ENCODE measurements at regions not wholly inside any gene's neighbourhood (a gene's known extent, or its start where the extent isn't known, plus 50 kb on each side); places are given as distances from the start of the nearest gene placed in this dataset.

DNA sequence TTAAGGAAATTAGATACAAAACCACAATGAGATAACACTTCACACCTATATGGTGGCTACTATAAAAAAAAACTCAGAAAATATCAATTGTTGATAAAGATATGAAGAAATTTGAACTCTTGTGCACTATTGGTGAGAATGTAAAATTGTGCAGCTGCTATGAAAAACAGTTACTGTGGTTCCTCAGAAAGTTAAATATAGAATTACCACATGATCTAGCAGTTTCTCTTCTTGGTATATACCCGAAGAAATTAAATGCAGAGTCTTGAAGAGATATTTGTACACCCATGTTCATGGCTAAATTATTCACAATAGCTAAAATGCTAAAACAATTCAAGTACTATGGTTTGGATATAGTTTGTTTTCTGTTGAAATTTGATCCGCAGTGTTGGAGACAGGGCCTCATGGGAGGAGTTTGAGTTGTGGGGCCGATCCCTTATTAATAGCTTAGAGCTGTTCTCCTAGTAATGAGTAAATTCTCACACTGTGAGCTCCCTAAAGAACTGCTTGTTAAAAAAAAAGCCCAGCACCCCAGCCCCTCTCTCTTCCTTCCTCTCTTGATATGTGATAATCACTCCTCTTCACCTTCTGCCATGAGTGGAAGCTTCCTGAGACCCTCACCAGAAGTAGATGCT, 1412.1 kb downstream of the PLA2G4A start:
- DNase-seq: no peak

DNA sequence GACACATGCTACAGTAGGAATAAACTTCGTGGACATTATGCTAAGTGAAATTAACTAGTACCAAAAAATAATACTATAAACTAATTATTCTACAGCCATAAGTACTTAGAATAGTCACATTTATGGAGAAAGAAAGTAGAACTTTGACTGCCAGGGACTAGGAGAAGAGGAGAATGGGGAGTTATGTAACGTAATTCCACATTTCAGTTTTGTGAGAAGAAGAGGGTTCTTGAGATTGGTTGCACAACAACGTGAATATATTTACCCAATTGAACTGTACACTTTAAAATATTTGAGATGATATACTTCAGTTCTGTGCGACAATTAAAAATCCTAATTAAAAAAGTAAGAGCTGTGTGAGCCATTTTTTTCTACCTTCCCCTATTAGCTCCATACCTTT, 1412.9 kb downstream of the PLA2G4A start:
- DNase-seq: no peak

DNA sequence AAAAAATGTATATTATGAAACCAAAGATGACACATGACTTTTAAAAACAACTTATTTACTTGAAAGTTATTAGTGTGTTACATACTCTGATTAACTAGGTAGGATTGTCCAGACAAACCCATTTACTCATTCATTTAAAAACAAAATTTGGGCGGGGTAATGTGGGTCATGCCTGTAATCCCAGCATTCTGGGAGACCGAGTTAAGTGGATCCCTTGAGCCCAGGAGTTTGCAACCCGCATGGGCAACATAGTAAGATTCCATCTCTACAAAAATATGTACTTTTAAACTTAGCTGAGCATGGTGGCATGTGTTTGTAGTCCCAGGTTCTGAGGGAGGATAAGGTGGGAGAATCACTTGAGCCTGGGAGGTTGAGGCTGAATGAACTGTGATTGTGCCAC, 1414.7 kb downstream of the PLA2G4A start:
- no peak for DNase-seq

DNA sequence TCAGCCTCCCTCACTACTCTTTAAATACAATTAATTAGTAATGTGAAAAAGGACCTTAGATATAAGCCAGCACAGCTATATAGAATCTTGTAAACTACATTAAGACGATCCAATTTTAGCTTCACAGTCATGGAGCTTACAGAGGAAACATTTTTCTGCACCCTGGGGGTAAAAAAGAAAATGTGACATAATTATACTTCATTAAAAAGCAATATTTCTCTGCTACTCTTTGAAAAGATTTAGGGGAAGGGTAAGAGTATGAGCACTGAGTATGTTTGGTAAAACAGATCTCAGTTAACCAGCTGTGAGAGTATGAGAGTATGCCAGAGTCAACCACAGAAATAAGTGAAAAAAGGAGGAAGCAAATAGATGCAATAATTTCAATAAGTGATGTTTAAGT, 1415.9 kb downstream of the PLA2G4A start:
- DNase-seq: no peak

DNA sequence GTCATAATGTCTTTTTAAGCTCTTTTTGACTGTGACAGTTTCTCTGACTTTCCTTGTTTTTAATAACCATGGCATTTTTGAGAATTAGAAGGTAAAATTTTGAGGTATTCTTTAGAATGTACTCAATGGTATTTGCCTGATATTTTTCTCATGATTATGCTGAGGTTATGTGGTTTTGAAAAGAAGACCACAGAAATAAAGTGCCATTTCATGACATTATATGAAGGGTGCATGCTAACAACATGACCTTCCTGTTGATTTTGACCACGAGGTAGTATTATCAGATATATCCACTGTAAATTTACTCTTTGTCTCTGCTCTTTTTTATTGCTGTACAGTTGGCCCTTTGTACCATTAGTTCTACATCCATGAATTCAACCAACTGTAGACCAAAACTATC, 1418.5 kb downstream of the PLA2G4A start:
- DNase-seq: no peak

DNA sequence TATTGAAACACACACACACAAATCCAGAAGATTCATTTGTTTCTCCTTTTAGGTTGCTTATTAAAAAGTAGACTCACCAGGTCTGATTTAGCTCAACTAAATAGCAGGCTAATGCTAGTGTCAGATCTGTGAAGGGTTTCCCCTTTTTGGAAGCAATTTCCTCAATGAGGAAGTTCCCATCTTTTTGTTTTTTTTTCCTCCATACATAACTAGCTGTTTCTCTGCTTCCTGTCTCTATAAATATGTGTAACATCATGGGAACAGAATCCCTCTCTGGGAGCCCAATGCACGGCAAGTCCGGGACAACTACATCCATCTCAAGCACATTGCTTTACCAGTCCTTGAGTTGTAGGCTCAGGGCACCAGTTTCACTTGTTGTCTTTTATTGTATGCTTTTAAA, 1421.1 kb downstream of the PLA2G4A start:
- no peak for DNase-seq

DNA sequence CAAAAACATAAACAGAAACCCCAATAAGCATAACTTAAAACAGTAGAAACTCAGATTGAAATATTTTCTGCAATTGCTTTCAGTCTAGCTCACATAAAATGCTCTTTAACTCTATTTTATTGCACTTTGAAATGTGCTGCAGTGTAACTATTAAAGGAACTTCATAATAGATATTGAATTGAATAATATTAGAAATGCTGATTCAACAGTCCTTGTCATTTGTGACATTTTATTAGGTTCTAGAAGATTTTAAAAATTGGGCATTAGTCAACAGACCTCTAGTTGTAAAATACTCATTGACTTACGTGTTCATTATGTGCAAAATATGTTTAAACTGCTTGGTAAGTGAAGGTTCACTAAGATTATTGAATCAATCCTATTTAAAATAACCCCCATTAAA, 1422.3 kb downstream of the PLA2G4A start:
- no peak for DNase-seq

DNA sequence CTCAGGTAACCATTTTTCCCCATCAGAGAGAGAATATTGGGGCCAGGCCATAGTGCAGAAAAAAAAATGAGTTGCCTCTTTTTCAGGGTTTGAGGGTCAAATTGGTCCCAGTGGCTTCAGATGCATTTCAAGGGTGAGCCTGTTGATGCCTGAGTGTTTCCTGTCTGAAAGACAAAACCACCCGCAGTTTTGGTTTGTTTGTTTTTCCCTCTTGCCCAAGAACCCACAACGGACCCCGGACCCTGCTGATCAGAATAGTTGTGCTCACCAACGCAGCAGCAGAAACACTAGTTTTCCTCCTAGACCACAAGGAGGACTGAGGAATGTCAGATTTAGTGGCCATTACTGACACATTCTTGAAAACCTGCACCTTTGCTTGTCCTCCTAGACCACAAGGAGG, 1433.1 kb downstream of the PLA2G4A start:
- no peak for DNase-seq

DNA sequence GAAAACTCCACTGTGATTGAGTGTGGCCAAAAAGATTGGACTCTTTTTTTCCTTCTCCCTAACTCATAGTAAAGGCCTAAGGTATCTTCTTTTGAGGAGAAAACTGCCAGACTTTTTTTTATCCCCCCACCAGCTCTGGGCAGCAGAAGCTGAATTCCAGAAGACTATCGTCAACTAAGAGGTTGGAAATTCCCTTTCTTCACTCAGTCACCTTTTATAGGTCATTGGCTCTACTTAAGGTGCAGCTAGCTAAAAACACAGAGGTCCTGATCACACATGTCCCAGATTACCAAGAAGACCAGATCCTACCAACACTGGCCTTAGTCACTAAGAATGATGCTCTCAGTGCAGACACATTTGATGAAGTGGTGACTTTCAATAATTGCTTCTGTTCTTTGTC, 1441.2 kb downstream of the PLA2G4A start:
- no peak for DNase-seq

DNA sequence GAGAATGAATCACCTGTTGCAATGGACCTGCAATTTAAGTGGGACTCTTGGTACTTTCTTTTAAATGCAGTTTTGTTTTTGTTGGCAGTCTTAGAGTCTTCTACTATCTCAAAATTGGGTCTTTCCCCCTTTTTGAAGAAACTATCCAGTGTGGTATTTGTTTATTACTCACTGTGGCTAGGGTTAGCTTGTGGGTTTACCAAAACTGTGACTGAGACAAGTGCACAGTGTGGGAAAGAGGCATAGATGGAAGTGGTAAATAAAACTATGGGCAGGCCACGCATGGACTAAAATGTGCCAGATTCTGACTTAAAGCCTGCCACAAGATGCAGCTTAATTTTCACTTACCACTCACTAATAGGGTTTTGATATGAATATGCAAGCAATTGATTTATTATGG, 1441.7 kb downstream of the PLA2G4A start:
- no peak for DNase-seq

DNA sequence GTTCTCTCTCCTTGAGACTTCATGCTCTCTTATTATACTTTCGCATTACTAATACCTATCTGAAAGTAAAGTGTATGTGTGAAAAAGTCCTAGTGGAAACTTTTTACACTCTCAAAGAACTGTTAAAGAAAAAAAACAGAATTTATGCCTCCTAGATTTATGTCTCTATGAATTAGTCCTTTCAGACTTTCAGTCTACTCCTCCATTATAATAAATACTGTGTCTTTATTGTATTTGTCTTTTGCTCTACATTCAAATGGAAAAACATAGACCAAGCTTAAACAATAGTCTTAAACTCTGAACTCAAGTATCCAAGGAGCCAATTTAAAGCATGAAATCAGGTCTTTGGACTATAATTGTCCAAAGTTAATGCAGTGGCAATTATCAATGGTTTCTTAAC, 1449.0 kb downstream of the PLA2G4A start:
- DNase-seq: no peak

DNA sequence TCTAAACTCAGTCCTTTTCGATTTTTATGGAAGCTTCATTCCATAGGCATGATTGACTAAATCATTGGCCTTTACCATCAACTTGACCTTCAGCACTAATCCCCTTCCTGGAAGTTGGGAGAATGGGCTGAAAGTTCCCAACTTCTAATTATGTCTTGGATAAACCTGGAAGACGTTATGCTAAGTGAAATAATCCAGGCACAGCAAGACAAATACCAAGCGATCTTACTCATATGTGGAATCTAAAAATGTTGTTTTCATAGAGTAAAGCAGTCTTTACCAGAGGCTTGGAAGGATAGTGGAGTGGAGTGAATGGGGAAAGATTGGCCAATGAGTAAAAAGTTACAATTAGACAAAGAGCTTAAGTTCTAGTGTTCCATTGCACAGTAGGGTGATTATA, 1453.2 kb downstream of the PLA2G4A start:
- DNase-seq: no peak

DNA sequence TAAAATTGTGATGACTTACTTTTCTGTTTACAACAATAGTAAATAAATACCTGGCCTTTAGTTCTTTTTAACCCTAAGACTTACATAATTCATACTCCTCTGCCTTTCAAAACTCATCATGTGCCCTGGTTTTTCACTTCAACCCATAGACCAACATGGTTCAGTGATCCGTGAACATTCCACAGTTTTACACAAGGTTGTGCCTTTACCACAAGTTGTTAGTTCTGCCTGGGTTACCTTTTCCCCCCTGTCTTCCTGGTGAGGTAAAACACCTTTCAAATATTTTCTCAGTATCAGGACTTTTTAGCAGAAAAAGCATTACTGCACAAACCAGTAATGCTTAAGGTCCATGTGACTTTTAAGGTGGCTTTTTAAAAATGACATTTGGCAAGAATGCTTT, 1466.4 kb downstream of the PLA2G4A start:
- no peak for DNase-seq

DNA sequence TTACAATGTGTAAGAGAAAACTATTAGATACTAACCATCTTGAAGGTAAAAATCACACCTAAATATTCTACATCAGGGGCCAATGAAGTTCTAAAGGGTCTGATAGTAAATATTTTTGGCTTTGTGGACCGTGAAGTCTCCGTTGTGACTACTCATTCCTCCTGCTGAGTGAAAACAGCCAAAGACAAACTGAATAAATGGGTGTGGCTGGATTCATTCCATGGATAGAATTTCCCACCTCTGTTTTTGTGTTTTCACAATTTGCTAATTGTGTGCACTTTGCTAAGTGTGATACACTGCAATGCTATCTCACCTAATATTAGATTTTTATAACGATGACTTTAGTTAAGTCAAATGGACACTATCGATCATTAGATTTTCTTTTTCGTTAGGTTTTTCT, 1474.0 kb downstream of the PLA2G4A start:
- no peak for DNase-seq

DNA sequence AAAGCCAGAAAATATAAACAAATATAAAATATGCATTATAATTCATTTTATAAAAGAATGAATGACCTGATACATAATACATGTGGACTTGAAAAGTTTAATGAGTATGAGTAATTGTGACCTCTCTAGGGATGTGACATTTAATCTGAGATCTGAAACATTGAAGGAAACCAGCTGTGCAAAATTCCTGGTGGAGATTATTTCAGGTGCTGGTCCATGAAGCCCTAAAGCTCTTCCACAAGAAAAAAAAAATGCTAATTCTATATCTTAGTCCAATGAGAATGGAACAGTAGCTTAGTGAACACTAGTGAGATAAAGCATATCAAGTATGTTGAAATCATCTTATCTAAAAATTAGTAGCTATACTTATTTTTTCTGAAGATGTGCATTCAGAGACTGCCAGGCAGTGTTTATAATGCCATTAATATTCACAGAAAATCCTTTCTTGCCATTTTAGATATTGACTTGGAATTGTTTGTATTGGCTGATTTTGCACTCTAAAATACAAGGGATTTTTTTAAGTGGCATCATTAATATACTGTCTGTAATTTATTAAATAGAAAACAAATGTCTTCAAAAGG, 1485.9 kb downstream of the PLA2G4A start:
- no peak for DNase-seq

DNA sequence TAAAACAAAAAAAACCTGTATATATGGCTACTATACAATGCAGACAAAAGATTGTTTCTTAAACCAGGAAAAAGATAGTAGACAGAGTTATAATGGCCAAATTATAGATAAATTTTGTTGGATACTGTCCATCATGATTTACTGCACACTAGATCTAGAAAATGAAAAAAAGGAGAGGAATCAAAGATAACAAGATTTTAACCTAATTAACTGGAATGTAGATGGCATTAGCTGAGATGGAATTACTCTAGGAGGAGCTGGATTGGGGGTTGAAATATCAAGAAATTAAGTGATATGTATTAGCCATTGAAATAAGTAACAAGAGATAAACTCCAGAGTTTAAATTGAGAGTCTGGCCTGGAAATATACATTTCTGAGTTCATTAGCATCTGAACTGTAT, 1489.1 kb downstream of the PLA2G4A start:
- DNase-seq: no peak

DNA sequence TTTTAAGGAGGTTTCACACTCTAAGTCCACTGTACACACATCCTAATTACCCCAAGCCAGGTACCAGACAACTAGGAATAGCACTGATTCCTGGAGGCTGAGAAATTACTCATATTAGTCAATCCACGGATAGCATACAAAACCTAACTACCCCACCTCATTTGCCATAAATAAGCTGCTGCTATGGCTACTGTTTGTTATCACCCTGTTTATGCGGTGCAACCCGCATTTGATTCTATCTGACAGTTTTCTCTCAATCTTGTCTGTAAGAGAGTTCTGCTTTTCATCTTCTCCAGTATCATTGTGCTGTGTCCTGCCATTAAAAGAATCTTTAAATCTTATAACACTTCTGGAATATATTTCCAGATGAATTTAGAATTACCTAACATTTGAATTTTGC, 1496.5 kb downstream of the PLA2G4A start:
- no peak for DNase-seq

DNA sequence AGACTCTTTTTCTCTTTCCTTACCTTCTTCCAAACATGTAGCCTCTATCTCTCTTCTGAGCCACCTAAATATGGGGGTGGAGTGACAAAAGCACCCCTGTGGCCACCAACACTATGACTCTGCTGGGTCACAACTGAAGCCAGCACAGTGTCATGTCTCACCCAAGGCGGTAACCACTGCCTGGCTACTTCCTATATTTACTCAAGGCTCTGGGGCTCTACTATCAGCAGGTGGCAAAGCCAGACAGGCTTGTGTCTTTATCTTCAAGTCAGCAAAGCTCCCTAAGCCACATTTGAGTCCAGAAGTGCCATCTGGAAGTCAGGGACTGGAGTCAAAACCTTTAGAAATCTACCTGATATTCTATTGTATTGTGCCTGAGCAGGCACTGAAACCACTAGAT, 1515.2 kb downstream of the PLA2G4A start:
- no peak for DNase-seq

DNA sequence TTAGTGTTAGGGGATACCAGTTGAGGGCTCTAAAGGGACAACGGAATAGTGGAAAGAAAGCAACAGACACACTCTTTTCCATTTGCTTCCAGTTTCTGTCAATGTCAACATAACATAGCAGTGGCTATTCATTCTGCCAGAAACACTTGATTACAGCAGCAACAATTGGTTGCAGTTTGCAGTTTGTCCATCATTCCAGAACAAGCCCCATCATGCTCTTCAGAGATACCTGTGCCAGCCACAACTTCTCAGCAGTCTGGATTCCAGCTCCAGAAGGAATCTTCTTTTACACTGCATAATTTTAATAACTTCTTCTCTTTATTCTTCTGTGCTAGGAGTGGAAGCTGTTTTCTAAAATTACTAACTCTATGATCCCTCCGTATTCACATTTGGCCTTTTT, 1521.4 kb downstream of the PLA2G4A start:
- no peak for DNase-seq

DNA sequence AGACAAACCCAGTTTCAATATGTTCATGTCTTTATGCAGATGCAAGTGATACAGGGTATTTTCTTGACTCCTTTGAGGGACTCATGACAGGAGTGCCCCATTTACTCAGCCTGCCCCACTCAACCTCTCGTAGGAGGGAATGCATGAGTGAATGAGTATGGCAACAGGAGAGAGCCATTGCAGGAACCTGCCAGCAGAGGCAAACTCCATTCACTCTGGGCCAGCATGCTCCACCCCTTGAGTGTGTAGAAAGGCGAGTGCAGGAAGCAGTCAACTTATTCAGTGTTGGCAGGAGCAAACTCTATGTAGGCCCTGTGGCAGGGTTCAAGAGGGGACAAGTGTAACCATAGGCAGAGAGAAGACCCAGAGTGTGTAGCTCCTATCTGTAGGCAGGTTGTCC, 1526.3 kb downstream of the PLA2G4A start:
- no peak for DNase-seq

DNA sequence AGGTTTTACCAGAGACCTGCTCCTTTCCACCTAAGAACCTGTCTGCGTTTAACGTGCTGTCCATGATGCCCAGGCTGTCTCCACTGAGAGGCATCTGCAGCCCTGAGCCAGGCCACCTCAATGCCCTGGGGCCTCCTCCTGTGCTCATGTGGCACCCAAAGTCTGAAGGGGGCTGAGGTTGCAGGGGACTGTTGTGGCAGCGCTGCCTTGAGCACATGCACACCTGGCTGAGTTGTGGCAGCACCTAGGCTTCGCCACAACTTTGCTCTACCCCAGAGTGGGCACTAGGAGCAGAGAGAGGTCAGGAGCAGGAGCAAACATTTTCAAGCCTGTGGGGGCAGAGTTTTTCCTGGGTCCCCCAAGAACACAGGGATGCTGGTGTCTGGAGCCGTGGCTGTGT, 1527.1 kb downstream of the PLA2G4A start:
- DNase-seq: no peak

DNA sequence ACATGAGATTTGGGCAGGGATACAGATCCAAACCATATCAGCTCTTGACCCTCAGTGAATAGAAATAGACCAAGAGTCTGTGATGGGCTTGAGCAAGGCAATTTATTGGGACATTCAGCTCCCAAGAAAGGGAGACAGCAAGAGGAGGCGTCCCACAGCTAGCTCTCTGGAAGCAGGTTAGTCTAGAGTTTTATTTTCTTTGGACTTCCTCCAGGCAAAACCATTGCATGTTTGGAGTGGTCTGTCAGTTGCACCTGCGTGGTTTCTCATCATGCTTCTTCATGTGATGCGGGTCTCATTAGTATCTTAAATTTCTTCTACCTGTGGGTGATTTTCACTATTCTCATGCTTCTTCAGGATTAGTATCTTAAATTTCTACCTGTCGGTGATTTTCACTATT, 1530.6 kb downstream of the PLA2G4A start:
- no peak for DNase-seq

DNA sequence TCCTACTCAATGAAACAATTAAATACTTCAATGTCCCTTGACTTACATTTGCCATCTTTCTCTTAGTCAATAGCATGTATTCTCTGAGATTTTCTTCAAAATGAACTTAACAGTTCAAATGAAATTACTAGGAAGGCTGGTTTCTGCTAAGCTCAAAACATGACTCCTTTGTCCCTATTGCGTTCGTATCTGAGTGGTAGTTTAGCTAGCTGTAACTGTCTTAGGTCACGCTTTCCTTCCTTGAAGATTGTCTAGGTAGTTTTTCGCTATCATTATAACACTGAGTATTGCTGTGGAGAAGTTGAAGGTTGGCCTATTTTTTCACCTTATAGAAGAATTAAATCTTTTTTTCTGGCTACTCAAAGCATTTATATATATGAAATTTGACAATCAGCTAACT, 1535.2 kb downstream of the PLA2G4A start:
- DNase-seq: no peak

DNA sequence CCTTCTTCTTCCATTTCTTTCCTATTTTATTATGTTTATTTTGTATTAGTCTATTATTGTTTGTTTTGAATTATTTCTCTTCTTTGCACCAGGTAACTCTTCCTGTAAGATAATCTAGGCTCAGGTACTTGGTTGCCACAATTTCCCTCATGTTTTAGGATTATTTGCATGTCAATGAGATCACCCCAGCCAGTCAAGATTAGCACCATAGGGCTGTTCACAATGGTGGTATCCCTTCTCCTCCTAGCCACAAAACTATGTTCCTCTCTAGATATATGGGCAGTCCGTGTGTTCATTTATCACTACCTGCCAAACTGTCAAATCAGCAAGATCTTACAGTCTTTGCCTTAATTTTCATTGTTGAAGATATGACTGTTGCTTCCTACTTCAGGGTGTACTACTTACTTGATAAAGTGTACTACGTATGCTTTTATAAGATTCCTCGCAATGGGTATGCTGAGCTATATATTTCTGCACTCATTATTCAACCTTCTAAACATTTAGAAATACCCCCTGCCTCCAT, 1536.2 kb downstream of the PLA2G4A start:
- DNase-seq: no peak

DNA sequence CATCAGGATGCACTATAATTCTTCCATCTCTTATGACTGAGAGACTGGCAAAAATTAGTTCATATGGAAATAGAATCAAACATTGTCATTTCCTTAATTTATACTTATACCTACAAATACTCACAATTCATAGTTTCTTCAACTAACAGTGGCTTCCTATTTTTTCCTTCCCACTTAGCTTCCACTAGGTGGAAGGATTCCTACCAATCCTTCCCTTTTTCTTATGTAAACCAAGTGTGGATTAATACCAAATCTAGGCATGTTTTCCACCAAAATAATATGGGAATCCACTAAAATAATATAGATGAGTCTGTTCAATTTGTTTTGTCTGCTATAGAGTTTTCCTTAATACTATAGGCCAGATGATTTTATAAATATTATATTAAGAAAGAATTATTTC, 1537.1 kb downstream of the PLA2G4A start:
- DNase-seq: no peak
